GM19438 (cell line): ENCODE measurements at regions not wholly inside any gene's neighbourhood (a gene's known extent, or its start where the extent isn't known, plus 50 kb on each side); places are given as distances from the start of the nearest gene placed in this dataset.

Experiments used
- ATAC-seq: cut with Tn5 transposase; IDR thresholded peaks from one replicate; pipeline ENCODE4 v1.9.1; 2021; ENCODE audit warnings: low read depth; ENCODE audit not compliant: unreplicated experiment

DNA sequence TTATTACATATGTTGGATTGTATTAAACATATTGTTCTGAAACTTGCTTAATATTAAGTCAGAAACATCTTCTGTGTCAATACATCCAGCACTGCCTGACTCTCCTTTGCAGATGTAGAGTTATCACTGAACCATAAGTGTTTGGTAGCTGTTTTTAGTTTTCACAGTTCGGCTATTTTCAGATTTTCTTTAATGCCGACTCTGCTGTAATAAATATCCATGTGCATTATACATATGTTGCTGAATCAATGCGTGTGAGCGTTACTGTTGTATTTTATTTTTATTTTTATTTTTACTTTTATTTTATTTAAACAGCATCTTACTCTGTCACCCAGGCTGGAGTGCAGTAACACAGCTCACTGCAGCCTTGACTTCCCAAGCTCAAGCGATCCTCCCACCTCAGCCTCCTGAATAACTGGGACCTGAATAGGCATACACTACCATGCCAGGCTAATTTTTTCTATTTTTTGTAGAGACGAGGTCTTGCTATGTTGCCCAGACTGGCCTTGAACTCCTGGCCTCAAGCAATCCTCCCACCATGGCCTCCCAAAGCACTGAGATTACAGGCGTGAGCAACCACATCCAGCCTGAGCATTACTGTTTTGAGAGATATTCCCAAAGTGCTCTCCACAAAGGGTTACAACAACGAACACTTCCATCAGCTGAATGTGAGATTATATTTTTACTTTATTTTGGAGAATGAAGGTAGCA lies 50.7 kb upstream of the NOCT start:
- ATAC-seq, result no peak

DNA sequence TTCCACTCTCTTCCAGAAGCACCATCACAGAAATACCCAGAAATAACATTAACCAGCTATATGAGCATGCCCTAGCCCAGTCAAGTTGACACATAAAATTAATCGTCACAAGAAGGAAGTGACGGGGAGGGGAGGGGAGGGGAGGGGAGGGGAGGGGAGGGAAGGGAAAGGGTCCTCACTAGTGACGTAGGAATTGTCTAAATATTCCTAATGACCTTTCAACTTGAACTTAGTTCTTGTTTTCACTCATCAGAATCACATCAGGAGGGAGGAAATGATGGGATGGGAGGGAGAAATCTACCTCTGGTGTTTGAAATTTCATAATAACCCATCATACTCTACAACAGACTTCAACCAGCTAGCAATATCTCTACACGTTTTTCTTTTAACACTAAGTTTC lies 52.2 kb upstream of the NOCT start:
- ATAC-seq, result no peak

DNA sequence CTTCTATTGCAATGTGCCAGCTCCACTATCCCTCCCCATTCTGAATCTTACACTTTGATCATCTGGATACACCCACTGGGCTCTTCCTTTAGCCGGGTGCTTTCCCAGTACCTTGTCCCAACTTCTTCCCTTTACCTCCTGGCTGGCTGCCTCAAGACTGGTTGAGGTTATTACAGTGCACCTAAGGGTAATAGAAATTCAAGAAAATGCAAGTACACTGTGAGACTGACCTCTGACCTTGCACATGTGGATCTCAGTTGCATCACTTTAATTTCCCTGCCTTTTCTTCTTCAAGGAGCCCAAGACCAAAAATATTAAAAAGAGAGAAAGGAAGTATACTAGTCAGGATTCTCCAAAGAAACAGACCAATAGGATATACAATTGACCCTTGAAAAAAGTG lies 53.9 kb upstream of the NOCT start:
- no peak for ATAC-seq

DNA sequence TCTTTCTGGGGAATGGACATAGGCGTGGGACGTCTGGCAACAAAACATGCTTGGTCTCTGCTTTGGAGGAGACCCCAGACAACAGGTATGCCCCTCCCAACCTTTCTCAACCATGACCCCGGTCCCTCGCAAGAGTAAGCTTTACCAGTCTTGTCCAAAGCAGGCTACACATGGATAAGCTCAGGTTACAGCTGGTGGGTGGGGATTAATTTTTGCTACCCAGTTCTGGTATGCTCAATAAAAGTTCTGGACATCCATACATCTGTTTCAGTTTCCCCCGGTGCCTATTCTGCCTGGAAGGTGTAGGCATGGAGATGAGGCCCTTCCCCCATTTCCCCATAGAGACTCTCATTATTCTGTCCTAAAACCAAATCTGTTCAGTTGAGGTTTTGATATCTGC lies 54.5 kb upstream of the NOCT start:
- no peak for ATAC-seq

DNA sequence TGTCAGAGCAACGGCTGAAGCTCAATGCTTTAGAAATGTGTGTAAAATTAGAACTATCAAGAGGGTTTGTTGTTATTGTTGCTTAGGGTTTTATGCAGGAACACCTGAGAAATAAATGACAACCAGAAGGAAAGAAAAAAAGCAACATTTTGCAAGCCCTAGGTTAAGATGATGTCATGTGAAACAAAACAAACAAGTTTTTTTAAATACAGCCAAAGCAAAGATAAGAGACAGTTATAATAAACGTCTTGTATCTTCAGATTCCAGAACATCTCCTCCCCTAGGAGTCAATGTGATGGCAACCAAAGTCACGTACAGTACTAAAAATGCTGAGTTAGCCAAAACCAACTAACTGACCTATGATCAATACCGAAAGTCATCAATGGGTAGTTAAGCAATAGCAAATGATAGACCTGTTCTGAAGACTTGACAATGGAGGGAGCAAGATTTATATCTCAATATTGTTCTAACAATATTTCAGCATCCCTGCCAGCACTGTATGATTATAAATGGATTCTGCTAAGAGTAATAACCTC lies 55.3 kb upstream of the NOCT start:
- ATAC-seq, result no peak

DNA sequence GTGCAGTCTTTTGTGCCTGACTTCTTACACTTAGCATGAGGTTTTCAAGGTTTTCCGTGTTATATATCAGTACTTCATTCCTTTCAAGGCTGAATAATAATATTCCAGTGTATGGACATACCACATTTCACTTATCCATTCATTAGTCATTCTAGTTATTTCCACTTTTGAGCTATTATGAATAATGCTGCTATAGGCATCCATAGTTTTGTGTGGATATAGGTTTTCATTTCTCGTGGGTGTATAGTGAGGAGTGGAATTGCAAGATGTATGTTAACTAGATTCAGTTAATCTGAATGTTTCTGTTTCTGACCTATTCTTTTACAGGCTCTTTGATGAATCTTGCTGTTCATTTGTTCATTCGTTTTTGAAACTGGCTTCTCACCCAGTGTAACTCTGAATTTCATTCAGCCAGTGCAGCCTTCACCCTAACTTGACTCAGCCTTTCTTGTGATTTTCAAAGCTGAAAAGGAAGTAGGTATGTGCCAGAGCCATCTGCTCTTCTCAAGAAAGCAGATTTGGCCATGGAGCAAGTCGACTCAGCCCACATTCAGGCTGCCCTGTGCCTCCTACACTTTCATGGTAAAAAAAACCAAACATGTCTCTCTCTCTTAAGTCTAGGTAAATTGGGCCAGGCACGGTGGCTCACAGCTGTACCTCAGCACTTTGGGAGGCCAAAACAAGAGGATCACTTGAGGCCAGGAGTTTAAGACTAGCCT lies 56.3 kb upstream of the NOCT start:
- no peak for ATAC-seq

DNA sequence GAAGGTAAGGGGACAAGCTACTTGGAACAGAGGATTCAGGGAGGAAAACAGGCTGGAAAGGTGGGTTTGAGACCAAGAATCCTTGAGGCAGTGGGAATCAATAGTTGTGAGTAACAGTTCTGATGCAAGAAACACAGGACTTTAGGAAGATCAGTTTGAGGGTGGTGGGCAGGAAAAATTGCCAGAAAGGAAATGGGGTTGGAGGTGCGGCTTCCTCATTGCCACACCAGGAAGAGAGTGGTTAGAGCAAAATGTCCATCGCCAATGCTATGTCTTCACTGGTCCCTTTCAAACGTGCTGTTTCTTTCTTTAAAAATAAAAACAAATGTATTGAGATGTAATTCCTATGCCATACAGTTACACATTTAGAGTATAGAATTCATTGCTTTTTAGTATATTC lies 57.1 kb upstream of the NOCT start:
- no peak for ATAC-seq

DNA sequence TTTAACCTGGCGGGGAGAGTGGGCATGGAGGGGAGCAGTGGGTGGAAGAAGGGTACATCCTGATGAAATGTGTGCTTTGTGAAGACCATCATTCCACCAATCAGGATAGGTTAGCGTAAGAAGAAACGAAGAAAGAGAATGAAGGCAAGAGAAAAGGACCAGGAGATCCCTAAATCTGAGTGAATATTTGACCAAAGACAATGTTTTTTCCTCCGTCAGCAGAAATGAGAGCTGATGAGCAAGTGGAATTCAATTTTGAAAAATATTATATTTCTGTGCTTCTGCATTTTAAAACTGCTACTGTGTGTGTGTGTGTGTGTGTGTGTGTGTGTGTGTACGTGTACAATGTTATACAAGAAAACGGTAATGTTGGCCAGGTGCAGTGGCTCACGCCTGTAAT lies 58.3 kb upstream of the NOCT start:
- ATAC-seq, result no peak

DNA sequence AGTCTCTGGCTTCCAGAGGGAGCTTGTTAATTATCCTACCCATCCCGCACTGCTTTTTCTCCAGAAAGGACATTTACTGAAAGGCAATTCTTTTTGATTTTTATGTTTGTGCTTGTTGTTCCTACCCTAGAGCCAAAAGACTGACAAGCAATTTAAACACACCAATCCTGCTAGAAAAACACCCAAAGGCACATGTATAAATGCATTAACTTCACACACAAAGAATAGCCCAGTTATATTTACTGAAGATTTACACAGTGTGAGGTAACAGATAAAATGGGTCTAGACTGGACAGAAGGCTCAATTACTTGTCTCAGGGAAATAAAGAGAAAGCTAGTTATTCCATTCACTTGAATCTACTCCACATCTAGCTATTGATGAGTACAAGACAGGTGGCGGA lies 61.2 kb upstream of the NOCT start:
- ATAC-seq, result no peak

DNA sequence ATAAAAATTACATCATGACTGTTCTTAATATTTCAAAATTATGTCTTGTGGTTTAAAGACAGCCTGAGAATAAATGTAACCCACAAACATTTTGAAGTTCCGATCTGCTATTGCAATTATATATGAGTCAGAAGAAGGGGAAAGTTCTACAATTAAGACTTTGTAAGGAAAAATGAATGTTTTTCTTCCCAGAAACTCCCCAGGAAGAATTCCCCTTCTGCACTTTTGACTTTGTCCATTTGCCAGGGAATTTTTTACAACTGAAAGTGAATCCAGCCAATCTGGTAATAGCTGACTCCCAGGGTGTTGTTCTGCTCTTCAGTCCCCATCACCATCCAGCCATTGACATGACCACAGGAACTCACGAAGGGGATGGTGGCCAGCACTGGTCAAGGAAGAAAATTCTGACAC lies 61.6 kb upstream of the NOCT start:
- ATAC-seq, result no peak

DNA sequence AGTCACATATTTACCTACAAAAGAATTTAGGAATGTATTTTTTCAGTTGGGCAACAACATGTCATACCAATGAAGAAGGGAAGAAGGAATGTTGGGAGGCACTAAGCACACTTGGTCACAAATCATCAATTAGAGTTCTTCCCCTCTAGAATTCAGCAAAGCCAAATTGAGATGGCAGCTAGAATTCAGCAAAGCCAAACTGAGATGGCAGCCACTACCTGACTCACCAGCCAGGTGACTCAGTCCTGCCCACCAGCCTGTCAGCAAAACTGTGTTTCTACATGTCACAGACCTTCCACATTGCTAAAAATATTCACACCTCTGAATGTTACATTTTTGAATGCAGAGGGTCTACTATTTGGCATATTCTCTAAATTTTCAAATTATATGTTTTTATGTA lies 63.2 kb upstream of the NOCT start:
- no peak for ATAC-seq

DNA sequence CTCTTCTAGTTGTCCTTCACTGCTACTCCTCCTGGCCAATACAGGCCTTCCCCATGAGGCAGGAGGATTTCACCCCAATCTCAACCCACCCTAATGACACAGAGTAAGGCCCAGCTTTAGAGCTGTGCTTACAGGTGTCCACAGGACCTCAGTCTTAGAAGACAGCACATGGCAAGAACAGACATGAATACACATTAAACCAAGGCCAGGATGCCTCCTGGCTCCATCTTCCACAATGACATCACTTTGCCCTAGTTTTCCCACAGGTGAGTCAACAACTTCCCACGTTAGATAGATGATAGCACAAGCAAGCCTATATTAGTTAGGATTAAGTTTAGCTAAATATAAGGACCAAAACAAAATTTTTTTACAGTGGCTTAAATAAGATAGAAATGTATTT lies 63.8 kb upstream of the NOCT start:
- no peak for ATAC-seq

DNA sequence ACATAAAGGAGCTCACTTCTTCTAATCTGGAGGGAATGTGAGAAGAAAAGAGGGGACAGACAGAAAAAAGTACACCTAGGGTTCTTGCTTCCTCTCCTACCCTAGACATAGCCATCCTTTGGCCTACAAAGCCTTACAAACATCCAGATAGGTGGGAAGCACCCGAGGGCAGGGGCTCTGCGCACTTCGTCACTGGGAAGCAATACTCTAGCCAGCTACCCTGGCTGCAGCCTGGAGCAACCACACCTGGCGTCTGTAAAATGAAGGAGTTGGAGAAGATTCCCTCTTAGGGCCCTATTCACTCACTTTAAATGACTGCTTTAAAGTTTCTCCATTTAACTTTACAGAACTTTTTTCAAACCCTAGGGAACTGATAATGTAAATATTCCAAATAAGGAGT lies 65.7 kb upstream of the NOCT start:
- ATAC-seq, result no peak

DNA sequence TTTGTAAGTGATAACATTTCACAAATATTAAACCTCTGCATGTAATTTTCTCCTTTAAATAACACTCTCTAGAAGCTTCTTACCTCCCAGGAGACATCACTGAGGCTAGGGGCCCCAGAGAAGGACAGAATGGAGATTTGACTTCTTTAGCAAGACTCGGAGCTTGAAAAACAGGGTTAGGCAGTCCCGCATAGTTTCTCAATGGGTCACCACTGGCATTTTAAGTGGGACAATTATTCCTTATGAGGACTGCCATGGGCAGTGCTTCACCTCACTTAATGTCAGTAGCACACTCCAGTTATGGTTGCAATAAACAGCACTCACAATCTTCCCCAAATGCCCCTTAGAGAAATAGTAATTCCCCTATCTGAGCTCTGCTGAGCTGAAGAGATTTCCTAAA lies 66.7 kb upstream of the NOCT start:
- ATAC-seq, result no peak

DNA sequence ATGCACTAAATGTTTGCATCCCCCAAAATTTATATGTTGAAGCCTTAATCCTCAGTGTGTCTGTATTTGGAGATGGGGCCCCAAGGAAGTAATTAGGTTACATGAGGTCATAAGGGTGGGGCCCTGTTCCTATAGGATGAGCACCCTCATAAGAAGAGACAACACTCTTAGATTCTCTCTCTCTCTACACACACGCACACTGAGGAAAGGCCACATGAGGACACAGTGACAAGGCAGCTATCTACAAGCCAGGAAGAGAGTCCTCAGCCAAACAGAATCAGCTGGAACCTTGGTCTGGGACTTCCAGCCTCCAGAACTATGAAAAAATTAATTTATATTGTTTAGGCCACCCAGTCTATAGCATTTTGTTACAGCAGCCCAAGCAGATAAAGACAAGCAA lies 69.3 kb upstream of the NOCT start:
- ATAC-seq, result no peak

DNA sequence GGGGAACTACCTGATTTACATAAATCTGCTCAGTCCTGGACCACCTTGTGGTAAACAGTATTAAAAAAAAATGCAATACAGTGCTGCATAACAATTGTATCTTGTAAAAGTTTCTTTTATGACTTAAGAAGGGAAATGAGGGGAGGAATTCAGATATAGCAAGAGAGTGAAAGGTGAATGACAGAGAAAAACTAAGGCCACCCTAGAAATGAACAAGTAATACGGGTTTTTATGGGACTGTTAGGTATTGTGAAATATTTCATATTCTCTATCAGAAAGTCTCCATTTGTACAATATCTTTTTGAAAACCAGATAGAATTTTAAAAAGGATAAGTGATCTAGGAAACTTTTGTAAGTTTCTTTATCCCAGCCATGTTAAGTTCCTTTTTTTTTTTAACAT lies 69.7 kb upstream of the NOCT start:
- ATAC-seq, result no peak

DNA sequence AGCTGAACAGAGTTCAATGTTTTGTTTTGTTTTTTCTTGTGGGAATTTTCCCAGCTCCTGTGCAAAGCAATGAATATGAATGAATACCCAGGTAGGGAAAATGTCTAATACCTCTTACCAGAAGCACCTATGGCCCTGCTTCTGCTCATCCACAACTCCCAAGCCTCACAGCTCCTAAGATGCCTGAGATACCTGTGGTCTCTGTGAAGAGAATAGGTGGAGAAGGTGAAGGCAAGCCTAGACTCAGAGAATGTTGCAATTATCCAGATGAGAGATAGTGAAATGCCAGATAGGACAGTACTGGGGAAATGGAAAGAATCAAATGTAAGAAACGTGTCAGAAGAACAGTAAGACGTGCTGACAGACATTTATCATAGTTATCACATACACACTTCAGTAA lies 70.2 kb upstream of the NOCT start:
- no peak for ATAC-seq

DNA sequence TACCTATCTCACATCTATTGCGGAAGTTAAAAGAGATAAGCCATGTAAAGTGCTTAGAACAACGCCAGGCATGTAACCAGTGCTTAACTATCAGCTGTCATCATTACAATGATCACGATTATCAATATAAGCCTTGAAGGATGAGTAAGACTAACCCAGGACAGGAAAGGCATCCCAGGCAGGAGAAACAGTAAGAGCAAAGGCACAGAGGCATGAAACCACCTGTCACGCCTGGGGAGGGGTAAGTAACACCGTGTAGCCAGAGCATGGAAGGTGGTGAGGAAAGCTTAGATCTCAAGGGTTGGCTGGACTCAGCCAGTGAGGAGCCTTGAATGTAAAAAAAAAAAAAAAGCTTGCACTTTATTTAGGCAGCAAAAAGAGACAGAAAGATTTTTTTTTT lies 71.7 kb upstream of the NOCT start:
- ATAC-seq, result no peak

DNA sequence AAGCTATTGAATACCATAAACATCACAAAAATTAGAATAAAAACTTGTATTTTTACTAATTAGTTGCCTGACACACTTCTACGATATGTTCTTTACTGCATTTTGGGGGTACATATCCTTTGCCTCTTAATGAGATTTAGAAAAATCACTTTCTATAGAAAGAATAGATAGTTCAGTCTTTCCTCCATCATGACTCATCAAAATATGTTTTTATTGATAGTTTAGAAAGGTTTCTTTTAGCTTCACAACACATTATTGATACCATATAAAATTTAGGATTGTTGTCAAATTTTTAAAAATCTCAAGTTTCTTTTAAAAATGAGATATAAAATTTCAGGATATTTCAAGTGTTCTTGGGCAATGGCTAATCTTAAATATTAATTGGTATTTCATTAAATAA lies 74.5 kb upstream of the NOCT start:
- no peak for ATAC-seq

DNA sequence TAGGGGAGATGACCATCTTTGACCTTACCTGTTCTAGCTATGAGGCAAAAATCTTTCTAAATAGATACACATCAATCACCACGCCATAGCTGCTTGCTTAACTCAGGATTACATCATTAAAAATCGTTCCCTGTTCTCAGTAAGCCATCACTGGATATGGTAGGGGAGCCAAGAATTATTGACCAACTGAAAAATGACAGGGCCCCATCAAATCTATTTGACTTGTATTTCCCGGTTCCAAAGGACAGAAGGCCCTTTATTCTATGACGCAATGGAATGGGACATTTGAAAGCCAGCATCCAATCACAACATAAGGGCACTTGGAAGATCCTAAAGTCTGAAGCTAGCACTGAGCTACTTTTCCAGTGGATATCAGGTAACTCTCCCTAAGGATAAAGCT lies 75.6 kb upstream of the NOCT start:
- ATAC-seq, result no peak

DNA sequence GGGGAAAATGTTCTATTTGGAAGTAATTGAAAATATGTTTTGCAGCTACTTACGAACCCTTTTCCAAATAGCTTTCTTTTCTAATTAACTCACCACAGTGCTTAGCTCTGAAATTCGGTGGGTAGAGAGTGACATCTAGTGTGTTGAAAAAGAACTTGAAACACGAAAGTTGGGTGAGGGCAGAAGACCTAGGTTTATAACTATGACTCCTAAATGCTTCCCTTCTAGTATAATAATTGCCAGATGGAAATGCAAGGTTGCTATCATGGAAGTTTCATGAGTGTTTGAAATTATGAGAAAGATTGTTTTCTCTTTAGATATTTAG lies 77.3 kb upstream of the NOCT start:
- peak; percentile 76 for ATAC-seq

DNA sequence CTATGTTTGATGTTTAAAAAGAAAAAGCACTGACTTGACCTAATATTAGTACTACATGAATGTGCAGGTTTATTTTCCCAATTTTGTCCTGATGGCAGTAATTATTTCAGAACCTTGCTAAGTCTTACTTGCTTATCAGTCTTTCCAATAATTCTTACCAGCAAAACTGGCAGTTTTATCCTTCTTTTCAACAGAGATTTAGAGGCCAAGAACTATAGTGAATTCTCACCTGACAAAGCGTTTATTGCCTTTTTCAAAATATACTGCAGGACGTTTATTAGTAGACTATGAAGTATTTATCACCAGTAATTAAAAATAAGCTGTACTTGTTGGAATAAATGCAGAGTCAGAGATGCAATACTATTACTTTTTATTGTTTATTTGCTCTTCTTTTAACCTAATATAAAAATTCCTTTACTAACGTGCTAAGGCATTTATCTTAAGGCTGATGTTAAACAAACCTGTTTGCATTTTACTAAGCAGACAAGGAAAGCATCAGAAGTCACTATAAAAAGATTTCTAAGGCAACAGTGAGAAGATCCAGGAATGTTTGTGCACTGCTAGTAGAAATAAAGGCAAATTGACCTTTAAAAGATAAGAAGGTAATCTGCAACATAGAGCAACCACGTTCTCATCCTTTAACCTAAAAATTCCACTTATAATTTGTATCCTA lies 80.3 kb upstream of the NOCT start:
- no peak for ATAC-seq
